ENCODE measurements at regions not wholly inside any gene's neighbourhood (a gene's known extent, or its start where the extent isn't known, plus 50 kb on each side); places are given as distances from the start of the nearest gene placed in this dataset.

DNA sequence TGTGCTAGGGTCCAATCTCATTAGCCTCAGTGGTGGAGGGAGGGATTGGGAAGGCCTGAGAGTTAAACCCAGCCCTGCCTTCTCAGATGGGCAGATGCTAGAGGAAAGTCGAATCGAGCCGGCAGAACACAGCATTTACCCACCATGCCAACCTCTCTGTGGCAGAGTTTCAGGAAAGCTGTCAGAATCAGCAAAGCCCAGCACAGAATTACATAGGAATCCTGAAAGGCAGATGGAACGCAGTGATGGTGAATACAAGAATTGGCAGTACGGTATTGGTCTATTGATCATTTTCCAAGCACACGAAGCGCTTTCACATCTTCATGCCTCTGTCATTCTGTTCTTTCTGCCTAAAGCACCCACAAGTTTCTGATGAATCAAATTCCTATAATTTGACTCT lies 417.7 kb upstream of the RBMS3 start:
- TF ChIP-seq, protein P1, sequence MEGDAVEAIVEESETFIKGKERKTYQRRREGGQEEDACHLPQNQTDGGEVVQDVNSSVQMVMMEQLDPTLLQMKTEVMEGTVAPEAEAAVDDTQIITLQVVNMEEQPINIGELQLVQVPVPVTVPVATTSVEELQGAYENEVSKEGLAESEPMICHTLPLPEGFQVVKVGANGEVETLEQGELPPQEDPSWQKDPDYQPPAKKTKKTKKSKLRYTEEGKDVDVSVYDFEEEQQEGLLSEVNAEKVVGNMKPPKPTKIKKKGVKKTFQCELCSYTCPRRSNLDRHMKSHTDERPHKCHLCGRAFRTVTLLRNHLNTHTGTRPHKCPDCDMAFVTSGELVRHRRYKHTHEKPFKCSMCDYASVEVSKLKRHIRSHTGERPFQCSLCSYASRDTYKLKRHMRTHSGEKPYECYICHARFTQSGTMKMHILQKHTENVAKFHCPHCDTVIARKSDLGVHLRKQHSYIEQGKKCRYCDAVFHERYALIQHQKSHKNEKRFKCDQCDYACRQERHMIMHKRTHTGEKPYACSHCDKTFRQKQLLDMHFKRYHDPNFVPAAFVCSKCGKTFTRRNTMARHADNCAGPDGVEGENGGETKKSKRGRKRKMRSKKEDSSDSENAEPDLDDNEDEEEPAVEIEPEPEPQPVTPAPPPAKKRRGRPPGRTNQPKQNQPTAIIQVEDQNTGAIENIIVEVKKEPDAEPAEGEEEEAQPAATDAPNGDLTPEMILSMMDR (conservative IDR thresholded peaks at IDR 0.05; ENCODE audit: low read depth, low read length): no peak
- H2AFZ ChIP-seq (ENCODE audit: low read depth): no peak overlapping the region

DNA sequence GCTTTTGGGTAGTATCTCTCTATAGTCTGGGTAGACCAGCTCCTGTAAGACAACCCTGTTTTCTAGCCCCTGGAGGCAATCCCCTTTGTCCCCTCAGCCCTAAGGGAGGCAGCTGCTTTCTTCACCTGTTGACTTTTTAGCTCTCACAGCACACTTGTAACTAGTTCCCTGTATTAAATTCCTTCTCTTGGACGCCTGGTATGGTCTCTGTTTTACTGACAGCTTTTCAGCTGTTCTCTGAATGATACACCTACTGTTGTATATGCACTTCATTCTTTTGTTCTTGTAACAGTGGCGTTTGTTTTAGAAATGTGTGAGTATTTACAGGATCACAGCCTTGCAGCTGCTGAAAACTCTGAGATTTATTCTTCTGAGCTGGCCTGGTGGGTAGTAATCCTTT lies 413.0 kb upstream of the RBMS3 start:
- H3K27ac ChIP-seq: no peak overlapping the region
- H3K4me3 ChIP-seq (IDR thresholded peaks at IDR 0.05; ENCODE audit: insufficient read depth, low read depth, low read length): no peak overlapping the region
- no peaks in the 10 kb centered on the region for H3K36me3 ChIP-seq (ENCODE audit: insufficient read depth)
- TF ChIP-seq, protein P1 (conservative IDR thresholded peaks at IDR 0.05; ENCODE audit: low read depth, low read length): no peak
- no peaks in the 10 kb centered on the region for H4K20me1 ChIP-seq (ENCODE audit: insufficient read depth)
- H3K4me2 ChIP-seq: no peak overlapping the region
- H3K27me3 ChIP-seq (ENCODE audit: insufficient read depth, low read depth): no peaks in the 10 kb centered on the region
- H2AFZ ChIP-seq (ENCODE audit: low read depth): no peak overlapping the region
- no peaks in the 10 kb centered on the region for H3K4me1 ChIP-seq (ENCODE audit: low read depth, poor library complexity, severe bottlenecking)
- no peak overlapping the region for H3K9ac ChIP-seq
- no peaks in the 10 kb centered on the region for H3K79me2 ChIP-seq (ENCODE audit: insufficient read depth, low read depth)

More for the DNA sequence above, 417.7 kb upstream of the RBMS3 start:
- H3K9ac ChIP-seq: no peak overlapping the region
- no peak overlapping the region for H3K27ac ChIP-seq
- H3K4me2 ChIP-seq: no peak overlapping the region
- no peaks in the 10 kb centered on the region for H4K20me1 ChIP-seq (ENCODE audit: insufficient read depth)
- no peaks in the 10 kb centered on the region for H3K4me1 ChIP-seq (ENCODE audit: low read depth, poor library complexity, severe bottlenecking)
- no peak overlapping the region for H3K4me3 ChIP-seq (IDR thresholded peaks at IDR 0.05; ENCODE audit: insufficient read depth, low read depth, low read length)
- no peaks in the 10 kb centered on the region for H3K27me3 ChIP-seq (ENCODE audit: insufficient read depth, low read depth)
- H3K79me2 ChIP-seq (ENCODE audit: insufficient read depth, low read depth): no peaks in the 10 kb centered on the region
- no peaks in the 10 kb centered on the region for H3K36me3 ChIP-seq (ENCODE audit: insufficient read depth)

DNA sequence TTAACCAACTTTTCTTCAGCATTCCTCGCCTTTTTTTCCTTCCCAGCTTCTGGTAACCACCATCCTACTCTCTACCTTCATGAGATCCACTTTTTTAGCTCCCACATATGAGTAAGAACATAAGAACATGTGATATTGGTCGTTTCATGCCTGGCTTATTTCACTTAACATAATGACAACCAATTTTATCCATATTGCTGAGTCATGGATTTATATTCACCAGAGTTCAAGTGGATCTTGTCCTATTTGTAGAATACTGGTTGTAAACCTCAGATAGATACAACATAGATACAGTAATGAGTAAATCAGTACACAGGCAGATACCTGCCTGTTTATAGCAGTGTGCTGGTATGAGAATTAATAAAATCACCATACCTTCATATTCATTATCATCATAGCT lies 412.0 kb upstream of the RBMS3 start:
- no peak overlapping the region for H2AFZ ChIP-seq (ENCODE audit: low read depth)
- H3K27ac ChIP-seq: no peak overlapping the region
- TF ChIP-seq, protein P1 (conservative IDR thresholded peaks at IDR 0.05; ENCODE audit: low read depth, low read length): no peak
- H4K20me1 ChIP-seq (ENCODE audit: insufficient read depth): no peaks in the 10 kb centered on the region
- no peaks in the 10 kb centered on the region for H3K4me1 ChIP-seq (ENCODE audit: low read depth, poor library complexity, severe bottlenecking)
- H3K79me2 ChIP-seq (ENCODE audit: insufficient read depth, low read depth): no peaks in the 10 kb centered on the region
- H3K27me3 ChIP-seq (ENCODE audit: insufficient read depth, low read depth): no peaks in the 10 kb centered on the region
- H3K4me2 ChIP-seq: no peak overlapping the region
- no peak overlapping the region for H3K4me3 ChIP-seq (IDR thresholded peaks at IDR 0.05; ENCODE audit: insufficient read depth, low read depth, low read length)
- no peak overlapping the region for H3K9ac ChIP-seq
- H3K36me3 ChIP-seq (ENCODE audit: insufficient read depth): no peaks in the 10 kb centered on the region

DNA sequence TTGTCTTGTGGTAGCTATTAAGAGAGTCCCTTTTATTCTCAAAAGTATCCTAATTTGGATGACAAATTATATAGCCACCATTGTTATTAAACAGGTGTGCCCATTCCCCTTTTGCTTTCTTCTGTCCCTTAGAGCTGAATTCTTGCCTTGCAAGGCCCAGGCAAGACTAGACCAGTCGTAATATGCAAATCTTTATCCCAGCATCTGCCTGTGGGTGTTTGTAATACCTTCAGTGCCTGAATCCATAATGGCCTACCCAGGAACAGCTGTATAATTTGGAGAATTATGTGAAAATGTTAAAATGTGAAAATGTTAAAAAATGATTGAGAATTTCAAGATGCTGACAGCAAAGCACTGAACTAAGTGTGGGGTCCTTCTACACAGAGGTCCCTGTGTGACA lies 403.0 kb upstream of the RBMS3 start:
- H3K36me3 ChIP-seq (ENCODE audit: insufficient read depth): no peaks in the 10 kb centered on the region
- H3K27ac ChIP-seq: no peak overlapping the region
- TF ChIP-seq, protein P1 (conservative IDR thresholded peaks at IDR 0.05; ENCODE audit: low read depth, low read length): no peak
- no peak overlapping the region for H3K4me3 ChIP-seq (IDR thresholded peaks at IDR 0.05; ENCODE audit: insufficient read depth, low read depth, low read length)
- H3K27me3 ChIP-seq (ENCODE audit: insufficient read depth, low read depth): no peaks in the 10 kb centered on the region
- H3K4me2 ChIP-seq: no peak overlapping the region
- H3K79me2 ChIP-seq (ENCODE audit: insufficient read depth, low read depth): no peaks in the 10 kb centered on the region
- H3K9ac ChIP-seq: no peak overlapping the region
- no peaks in the 10 kb centered on the region for H3K4me1 ChIP-seq (ENCODE audit: low read depth, poor library complexity, severe bottlenecking)
- H2AFZ ChIP-seq (ENCODE audit: low read depth): no peak overlapping the region
- H4K20me1 ChIP-seq (ENCODE audit: insufficient read depth): no peaks in the 10 kb centered on the region
